ENCODE measurements at regions not wholly inside any gene's neighbourhood (a gene's known extent, or its start where the extent isn't known, plus 50 kb on each side); places are given as distances from the start of the nearest gene placed in this dataset.

- TF ChIP-seq TARDBP (IDR thresholded peaks at IDR 0.05) (no peak), FOXK2 (IDR thresholded peaks at IDR 0.05) (no peak), ZNF384 (IDR thresholded peaks at IDR 0.05) (no peak), BHLHE40 (IDR thresholded peaks at IDR 0.05; ENCODE audit: borderline replicate concordance) (no peak), SUZ12 (IDR thresholded peaks at IDR 0.05) (no peak), FOXA1 (IDR thresholded peaks at IDR 0.05) (no peak), NFRKB (IDR thresholded peaks at IDR 0.05) (no peak), CTBP1 (IDR thresholded peaks at IDR 0.05; ENCODE audit: borderline replicate concordance) (no peak), SP1 (IDR thresholded peaks at IDR 0.05) (no peak), LEF1 (IDR thresholded peaks at IDR 0.05; ENCODE audit: borderline replicate concordance) (no peak), ELF4 (IDR thresholded peaks at IDR 0.05) (no peak)
Measured at GRCh38 chr2:188684795-188685194, 289.4 kb upstream of the COL3A1 start.

Data from HEK293T (cell line).